Activated T-helper 17 cell treated with anti-CD3 and anti-CD28 coated beads, Interleukin-2, amount 50 U/mL, for 72 hours (primary cell): ENCODE measurements at regions not wholly inside any gene's neighbourhood (a gene's known extent, or its start where the extent isn't known, plus 50 kb on each side); places are given as distances from the start of the nearest gene placed in this dataset.

Experiments used
- ATAC-seq: fragments of 150-1000 bp; cut with Tn5 transposase; replicated peaks from 2 replicates; pipeline ENCODE4 v1.10.0; 2021; ENCODE audit warnings: mild to moderate bottlenecking, moderate library complexity
- H3K27ac Mint-ChIP-seq: one replicate; pipeline ENCODE4 v1.8.0; 2022; ENCODE audit warnings: mixed read lengths
- H3K27me3 Mint-ChIP-seq: one replicate; pipeline ENCODE4 v1.8.0; 2022; ENCODE audit warnings: mixed read lengths
- H3K36me3 Mint-ChIP-seq: one replicate; pipeline ENCODE4 v1.8.0; 2022; ENCODE audit warnings: low read depth, mild to moderate bottlenecking, mixed read lengths
- H3K4me1 Mint-ChIP-seq: one replicate; pipeline ENCODE4 v1.8.0; 2022; ENCODE audit warnings: mixed read lengths
- H3K4me3 Mint-ChIP-seq: one replicate; pipeline ENCODE4 v1.8.0; 2022; ENCODE audit warnings: mild to moderate bottlenecking, mixed read lengths
- H3K9me3 Mint-ChIP-seq: one replicate; pipeline ENCODE4 v1.8.0; 2022; ENCODE audit warnings: mixed read lengths

DNA sequence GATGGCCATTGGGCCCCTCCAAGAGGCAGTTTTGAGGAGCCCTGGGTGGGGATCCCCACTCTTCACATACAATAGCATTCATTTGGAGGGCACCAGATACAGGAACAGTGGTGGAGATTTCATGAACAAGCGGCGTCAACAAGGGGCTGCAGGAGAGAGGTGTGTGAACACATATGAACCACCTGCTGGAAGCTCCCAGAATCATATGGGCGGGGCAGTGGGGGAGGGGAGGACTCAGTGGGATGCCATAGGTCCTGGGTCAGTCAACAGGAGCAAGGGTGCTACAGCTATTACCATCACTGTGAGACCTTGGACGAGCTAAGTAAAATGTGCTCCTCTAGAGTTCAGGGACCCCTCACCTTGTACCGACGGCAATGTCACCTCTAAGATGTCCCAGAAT lies 100.4 kb upstream of the IRF2BP2 start:
- H3K27me3 Mint-ChIP-seq = no peaks in the 10 kb centered on the region
- H3K27ac Mint-ChIP-seq = no peak overlapping the region
- no peak for ATAC-seq
- peaks cover 7% of the 10 kb centered on the region for H3K4me1 Mint-ChIP-seq
- no peaks in the 10 kb centered on the region for H3K36me3 Mint-ChIP-seq
- no peak overlapping the region for H3K4me3 Mint-ChIP-seq
- no peaks in the 10 kb centered on the region for H3K9me3 Mint-ChIP-seq

DNA sequence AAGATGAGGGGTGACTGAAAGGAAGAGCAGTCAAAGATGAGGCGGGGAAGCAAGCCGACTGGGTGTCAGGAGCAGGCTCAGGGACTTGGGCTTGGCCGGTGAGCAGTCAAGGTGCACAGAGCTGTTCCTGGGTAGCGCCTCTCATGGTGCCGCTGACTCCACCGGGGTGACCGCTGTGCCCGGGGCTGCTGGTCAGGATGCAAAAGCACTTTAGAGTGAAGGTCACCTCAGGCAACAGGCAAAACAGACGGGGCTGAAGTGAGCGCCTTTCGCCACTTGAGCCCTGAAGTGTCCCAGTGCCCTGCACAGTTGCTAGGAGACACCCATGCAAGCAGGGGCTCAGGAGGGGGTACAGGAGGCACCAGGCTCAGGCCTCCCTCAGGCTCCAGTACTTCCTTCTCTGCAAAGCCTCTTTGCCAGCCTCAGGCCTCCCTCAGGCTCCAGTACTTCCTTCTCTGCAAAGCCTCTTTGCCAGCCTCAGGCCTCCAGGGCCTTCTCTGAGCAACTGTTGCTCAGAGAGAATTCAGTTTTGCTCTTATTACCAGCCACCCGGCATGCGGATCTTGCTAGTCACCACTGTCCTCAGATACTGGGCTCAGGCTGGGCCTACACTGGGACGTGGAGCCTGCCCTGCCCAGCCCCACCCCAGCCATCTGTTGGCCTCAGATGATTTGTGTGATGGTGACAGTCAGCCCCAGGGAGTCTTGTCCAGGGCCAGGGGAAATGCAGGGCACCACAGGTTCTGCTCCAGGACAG lies 99.7 kb upstream of the IRF2BP2 start:
- H3K4me1 Mint-ChIP-seq = peaks cover 10% of the 10 kb centered on the region
- no peaks in the 10 kb centered on the region for H3K9me3 Mint-ChIP-seq
- H3K36me3 Mint-ChIP-seq = no peaks in the 10 kb centered on the region
- no peak overlapping the region for H3K27ac Mint-ChIP-seq
- H3K27me3 Mint-ChIP-seq = no peaks in the 10 kb centered on the region
- no peak overlapping the region for H3K4me3 Mint-ChIP-seq
- no peak for ATAC-seq

DNA sequence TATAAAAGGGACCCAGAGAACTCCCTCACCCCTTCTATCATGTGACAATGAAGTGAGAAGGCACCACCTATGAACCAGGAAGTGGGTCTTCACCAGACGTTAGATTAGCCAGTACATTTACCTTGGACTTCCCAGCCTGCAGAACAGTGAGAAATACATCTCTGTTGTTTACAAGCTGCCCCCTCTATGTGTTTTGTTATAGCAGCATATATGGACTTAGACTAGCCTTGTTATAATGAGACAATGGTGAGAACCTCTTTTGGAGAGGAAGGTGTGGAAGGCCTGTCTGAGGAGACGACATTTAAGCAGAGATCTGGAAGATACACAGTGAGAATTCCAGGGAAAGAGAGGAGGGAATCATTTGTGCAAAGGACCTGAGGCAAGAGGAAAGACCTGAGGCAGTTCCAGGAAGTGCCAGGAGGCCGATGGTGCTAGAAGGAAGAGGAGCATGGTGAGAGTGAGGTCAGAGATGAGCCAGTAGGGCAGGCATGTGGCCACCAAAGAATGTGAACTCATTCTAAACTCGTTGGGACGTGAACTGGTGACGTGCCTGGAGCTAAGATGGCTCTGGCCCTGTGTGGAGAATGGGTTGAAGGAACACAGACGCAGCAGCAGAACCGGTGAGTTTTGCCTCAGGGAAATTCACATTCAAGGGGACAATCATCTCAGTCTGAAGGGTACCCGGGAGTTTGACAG lies 98.9 kb upstream of the IRF2BP2 start:
- no peak for ATAC-seq
- peaks cover 10% of the 10 kb centered on the region for H3K4me1 Mint-ChIP-seq
- H3K27me3 Mint-ChIP-seq = no peaks in the 10 kb centered on the region
- H3K4me3 Mint-ChIP-seq = no peak overlapping the region
- H3K36me3 Mint-ChIP-seq = no peaks in the 10 kb centered on the region
- no peaks in the 10 kb centered on the region for H3K9me3 Mint-ChIP-seq
- H3K27ac Mint-ChIP-seq = no peak overlapping the region

DNA sequence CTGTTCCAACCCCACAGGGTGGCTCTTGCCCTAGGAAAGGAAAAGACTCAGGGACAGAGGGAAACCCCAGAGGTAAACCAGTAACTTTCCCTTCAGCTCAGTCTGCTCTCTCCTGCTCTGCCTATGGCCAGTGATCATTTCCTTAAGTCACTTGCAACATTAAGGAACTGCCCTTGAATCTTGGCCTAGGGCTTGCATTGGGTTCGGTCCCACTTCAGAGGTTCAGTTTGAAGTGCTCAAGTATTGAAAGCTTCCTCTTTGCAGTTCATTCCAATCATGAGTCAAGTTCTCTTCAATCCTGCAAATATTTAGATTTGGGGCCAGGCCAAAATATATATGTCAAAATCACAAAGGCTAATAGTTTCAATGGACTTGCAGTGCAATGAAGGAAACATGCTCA lies 97.7 kb upstream of the IRF2BP2 start:
- Mint-ChIP-seq H3K27me3 (no peaks in the 10 kb centered on the region), H3K4me3 (no peak overlapping the region), H3K4me1 (peaks cover 10% of the 10 kb centered on the region), H3K9me3 (no peaks in the 10 kb centered on the region), H3K36me3 (no peaks in the 10 kb centered on the region), H3K27ac (no peak overlapping the region)
- ATAC-seq = no peak

DNA sequence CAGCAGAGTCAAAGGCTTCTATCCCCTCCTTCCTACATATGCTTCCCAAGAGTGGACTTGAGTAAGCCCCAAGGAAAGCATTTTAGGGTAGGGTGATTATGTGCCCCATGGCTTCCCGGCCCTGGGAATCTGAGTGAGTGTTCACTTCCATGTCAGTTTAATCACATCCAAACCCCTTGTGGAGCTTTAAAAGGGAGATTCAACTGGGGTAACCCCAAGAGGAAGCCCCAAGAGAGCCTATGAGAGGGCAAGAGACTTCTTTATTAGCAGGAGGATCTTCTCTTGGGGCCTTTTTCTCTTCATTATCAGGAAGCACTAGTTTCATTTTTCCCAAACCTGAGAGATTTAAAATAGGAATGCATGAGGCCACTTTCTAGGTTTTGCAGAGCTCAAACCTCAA lies 97.0 kb upstream of the IRF2BP2 start:
- peaks cover 10% of the 10 kb centered on the region for H3K4me1 Mint-ChIP-seq
- H3K27me3 Mint-ChIP-seq = no peaks in the 10 kb centered on the region
- no peaks in the 10 kb centered on the region for H3K36me3 Mint-ChIP-seq
- no peak overlapping the region for H3K27ac Mint-ChIP-seq
- H3K4me3 Mint-ChIP-seq = no peak overlapping the region
- ATAC-seq = no peak
- no peaks in the 10 kb centered on the region for H3K9me3 Mint-ChIP-seq

DNA sequence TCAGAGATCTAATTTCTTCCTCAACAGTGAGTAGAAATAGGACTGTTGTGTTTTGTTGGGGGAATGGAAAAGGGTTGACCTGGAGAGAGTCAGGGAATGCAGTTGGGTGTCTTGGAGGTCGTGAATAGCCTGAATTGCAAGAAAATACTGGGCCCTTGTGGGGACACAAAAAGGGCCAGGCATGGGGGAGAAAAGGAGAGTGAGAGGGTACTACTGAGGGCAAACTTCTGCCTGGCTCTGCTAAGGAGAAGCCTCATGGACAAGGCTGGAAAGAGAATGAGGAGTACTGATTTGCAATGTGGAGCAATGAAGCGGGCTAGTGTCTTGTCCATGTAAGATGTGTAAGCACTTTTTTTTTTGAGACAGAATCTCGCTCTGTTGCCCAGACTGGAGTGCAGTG lies 96.2 kb upstream of the IRF2BP2 start:
- ATAC-seq = no peak
- H3K4me3 Mint-ChIP-seq = no peak overlapping the region
- peaks cover 10% of the 10 kb centered on the region for H3K4me1 Mint-ChIP-seq
- no peaks in the 10 kb centered on the region for H3K27me3 Mint-ChIP-seq
- no peak overlapping the region for H3K27ac Mint-ChIP-seq
- H3K36me3 Mint-ChIP-seq = no peaks in the 10 kb centered on the region
- H3K9me3 Mint-ChIP-seq = no peaks in the 10 kb centered on the region

DNA sequence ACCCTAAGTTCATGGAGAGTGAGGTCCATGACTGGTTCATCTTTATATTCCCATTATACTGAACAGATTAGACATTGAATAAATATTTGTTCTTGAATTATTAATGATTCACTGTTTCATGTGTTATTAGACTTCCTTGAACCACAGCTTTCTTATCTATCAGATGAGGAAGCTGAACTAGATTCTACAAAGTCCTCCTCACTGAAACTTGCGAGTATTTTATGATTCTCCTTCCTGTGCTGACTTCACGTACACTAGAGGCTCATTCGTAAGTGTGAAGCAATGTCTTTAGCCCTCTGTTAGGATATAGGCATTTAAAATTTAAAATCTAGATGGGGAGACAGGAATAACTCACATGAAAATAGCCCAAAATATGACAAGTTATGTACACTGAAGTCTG lies 95.6 kb upstream of the IRF2BP2 start:
- H3K36me3 Mint-ChIP-seq = no peaks in the 10 kb centered on the region
- H3K27me3 Mint-ChIP-seq = no peaks in the 10 kb centered on the region
- no peaks in the 10 kb centered on the region for H3K9me3 Mint-ChIP-seq
- H3K27ac Mint-ChIP-seq = peak overlapping the region; percentile 16
- peaks cover 10% of the 10 kb centered on the region for H3K4me1 Mint-ChIP-seq
- H3K4me3 Mint-ChIP-seq = no peak overlapping the region
- ATAC-seq = no peak

DNA sequence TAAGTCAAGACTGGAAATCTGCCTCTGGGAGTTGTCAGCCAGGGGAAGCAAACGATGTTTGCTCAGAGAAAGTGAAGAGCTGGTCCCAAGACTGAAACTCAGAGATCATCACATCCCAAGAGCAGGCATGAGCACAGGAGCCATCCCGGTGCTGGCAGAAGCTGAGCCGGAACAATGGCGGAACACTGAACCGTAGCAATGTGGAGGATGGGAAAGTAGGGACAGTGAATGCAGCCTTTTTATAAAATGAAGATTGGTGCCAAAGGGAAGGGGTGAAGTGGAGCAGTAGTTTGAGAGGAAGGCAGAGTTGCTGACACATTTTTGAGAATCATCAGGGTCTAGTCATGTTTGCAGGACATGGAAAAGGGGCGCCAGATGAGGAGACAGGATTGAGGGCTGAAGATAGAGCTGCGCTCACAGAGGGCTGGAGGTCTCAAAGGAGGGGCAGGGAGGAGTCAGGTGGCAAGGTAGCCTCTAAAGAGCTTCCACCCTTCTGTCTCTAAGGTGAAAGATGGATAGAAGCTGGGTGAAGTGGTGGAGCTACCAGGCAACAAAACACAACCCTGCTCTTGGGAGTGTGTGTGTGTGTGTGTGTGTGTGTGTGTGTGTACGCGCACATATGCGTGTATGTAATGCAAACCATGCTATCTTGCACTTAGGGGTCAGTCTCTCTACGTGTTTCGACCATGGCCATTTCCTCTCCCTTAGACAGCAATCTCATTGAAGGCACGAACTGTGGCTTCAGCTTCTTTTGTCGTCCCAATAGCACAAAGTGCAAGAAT lies 94.3 kb upstream of the IRF2BP2 start:
- Mint-ChIP-seq H3K36me3 (no peaks in the 10 kb centered on the region), H3K4me1 (peaks cover 22% of the 10 kb centered on the region), H3K27me3 (no peaks in the 10 kb centered on the region), H3K27ac (peak overlapping the region; percentile 4), H3K9me3 (no peaks in the 10 kb centered on the region), H3K4me3 (no peak overlapping the region)
- ATAC-seq = no peak

DNA sequence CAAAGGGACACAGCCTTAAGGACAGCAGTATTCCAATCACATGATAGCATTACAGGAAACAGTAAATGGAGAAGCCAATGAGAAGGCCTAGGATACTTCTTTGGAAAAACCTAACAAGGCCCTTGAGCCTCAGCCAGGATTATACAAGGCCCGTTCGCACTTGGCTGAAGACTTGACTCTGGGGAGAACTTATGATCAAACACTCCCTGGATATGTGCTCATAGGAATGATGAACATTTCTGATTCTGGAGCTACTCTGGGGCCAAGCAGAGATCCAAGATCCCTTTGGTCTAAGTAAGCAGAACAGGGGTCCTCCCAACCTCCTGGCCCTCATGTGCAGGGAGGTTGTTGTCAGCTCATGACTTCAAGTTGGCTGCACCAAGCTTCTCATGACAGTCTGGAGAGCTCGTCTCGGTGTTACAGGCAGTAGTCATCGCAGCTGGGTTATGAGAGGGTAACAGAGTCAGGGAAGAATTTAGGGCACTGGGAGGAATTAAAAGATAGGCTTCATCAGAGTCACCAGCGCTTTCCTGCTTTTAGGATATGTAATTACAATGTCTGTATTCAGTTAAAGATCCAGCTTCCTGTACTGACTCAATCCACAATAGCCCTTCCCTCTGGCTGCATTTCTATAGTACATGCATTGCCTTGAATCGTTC lies 92.5 kb upstream of the IRF2BP2 start:
- H3K27me3 Mint-ChIP-seq = no peaks in the 10 kb centered on the region
- no peak for ATAC-seq
- no peaks in the 10 kb centered on the region for H3K9me3 Mint-ChIP-seq
- no peaks in the 10 kb centered on the region for H3K36me3 Mint-ChIP-seq
- peaks cover 27% of the 10 kb centered on the region for H3K4me1 Mint-ChIP-seq
- H3K27ac Mint-ChIP-seq = no peak overlapping the region
- no peak overlapping the region for H3K4me3 Mint-ChIP-seq

DNA sequence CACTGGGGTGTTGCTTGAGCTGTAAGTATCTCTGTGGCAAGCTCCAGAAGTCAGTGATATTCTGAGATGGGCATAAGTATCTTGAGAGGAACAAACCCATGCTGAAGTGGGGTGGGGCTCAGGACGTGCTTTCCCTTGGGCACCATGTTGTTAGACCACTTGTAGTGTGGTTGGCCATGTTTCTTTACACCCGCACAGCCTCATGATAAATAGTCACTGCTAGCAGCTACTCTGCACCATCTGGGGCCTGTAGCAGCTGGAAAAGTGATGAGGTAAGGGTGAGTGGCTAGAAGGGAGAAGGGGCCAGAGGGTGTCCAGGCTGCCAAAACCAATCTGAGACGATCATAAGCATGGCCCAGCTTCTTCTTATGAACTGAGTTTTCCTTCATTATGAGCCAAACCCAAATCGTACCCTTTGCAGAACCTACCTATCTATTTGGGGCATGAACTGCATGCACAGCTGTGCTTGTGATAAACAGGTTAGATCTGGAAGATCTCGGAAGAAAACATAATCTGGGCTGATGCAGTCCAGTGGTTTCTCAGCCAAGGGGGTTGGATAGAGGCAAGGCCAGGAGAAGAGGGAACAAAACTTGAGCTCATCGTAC lies 91.9 kb upstream of the IRF2BP2 start:
- Mint-ChIP-seq H3K36me3 (no peaks in the 10 kb centered on the region), H3K9me3 (no peaks in the 10 kb centered on the region), H3K27ac (no peak overlapping the region), H3K4me3 (no peak overlapping the region), H3K4me1 (peaks cover 27% of the 10 kb centered on the region), H3K27me3 (no peaks in the 10 kb centered on the region)
- ATAC-seq = no peak

DNA sequence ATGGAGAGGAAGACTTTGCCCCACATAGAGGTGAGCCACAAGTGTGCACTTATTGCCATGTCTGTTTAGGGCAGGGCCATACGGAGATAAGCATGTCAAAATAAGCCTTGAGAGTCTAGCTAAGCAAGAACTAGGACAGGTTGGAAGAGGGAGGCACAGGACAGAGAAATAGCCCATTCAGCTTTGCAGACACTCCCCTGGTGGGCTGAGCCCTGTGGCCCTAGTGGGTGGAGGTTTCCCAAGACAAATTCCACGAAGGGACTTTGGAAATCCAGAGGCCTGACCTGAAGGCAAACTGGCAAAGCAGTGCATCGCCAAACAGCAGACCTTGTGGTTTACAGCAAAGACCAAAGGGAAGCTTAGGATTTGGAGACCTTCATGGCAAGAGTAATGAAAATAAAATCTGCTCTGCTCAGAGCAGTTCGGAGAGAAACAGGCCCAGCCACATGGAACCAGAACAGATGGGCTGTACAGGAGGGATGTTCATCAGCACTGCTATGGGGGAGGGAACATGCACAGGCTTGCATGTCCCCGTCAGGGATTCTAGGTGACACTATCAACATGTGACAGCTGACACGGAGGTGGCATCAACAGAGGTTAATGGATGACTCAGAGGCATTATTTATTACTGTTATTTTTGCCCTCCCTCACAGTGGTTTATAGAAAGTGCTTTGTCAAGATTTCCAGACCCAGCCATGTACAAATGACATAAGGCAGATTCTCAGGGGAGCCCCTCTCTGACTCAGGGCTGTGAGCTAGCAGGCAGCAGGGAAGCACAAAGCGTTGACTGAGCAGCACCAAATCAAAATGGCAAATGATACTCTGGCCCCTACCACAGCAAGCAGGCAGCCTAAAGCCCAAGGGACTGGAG lies 90.1 kb upstream of the IRF2BP2 start:
- no peaks in the 10 kb centered on the region for H3K36me3 Mint-ChIP-seq
- H3K4me3 Mint-ChIP-seq = peak overlapping the region; percentile 17
- H3K27ac Mint-ChIP-seq = peak overlapping the region; percentile 36
- peaks cover 22% of the 10 kb centered on the region for H3K4me1 Mint-ChIP-seq
- no peaks in the 10 kb centered on the region for H3K27me3 Mint-ChIP-seq
- ATAC-seq = peak; percentile 94
- no peaks in the 10 kb centered on the region for H3K9me3 Mint-ChIP-seq

DNA sequence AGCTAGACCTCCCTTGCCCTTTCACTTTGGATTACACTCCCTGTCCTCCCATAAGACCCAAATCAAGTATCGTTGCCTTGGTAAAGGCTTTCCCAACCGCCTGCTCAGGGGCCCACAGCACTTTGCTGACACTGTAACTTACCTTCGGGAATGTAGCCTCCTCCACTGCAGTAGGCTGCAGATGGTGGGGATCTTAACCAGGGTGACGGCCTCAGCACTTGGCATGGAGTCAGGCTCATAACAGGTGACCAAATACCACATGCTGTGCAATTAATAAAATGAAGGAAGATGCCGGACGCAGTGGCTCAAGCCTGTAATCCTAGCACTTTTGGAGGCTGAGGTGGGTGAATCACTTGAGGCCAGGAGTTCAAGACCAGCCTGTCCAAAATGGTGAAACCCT lies 88.7 kb upstream of the IRF2BP2 start:
- peaks cover 22% of the 10 kb centered on the region for H3K4me1 Mint-ChIP-seq
- ATAC-seq = no peak
- no peaks in the 10 kb centered on the region for H3K9me3 Mint-ChIP-seq
- no peak overlapping the region for H3K4me3 Mint-ChIP-seq
- no peaks in the 10 kb centered on the region for H3K36me3 Mint-ChIP-seq
- H3K27ac Mint-ChIP-seq = no peak overlapping the region
- H3K27me3 Mint-ChIP-seq = no peaks in the 10 kb centered on the region

DNA sequence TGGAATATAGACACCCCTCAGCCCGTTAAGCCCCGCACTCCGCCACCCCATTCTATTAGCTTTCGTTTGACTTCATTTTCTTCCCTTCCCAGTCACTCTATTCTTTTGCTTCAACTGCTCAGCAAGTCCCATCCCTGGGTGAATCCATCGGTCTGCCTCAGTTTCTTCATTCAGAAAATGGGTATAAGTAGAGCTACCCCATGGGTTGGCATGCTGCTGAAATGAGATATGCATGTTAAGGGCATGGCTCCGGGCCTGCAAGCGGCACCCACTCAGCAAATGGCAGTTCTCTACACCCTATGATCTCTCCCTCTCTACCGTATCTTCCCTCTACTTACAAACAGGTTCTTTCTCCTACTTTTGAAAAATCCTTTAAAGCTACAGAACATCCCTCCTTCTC lies 87.8 kb upstream of the IRF2BP2 start:
- peaks cover 22% of the 10 kb centered on the region for H3K4me1 Mint-ChIP-seq

More for the DNA sequence above, 87.8 kb upstream of the IRF2BP2 start:
- no peak overlapping the region for H3K27ac Mint-ChIP-seq
- H3K9me3 Mint-ChIP-seq = no peaks in the 10 kb centered on the region
- no peak for ATAC-seq
- H3K27me3 Mint-ChIP-seq = no peaks in the 10 kb centered on the region
- no peaks in the 10 kb centered on the region for H3K36me3 Mint-ChIP-seq
- no peak overlapping the region for H3K4me3 Mint-ChIP-seq
